Subcutaneous abdominal adipose tissue (tissue), 5 donors: ENCODE measurements at regions not wholly inside any gene's neighbourhood (a gene's known extent, or its start where the extent isn't known, plus 50 kb on each side); places are given as distances from the start of the nearest gene placed in this dataset.

ENCODE experiments used
- H3K27ac ChIP-seq: one replicate; pipeline ENCODE4 v1.7.0; 2013; ENCODE audit warnings: low read depth, mild to moderate bottlenecking, inconsistent platforms, low read length, moderate library complexity
- H3K27me3 ChIP-seq, 5 donors: one replicate each; pipeline ENCODE4 v1.7.0; 2013; ENCODE audit warnings: low read length in 5 of 5, inconsistent platforms in 1 of 5; ENCODE audit not compliant: control insufficient read depth in 5 of 5, insufficient read depth in 4 of 5
- H3K36me3 ChIP-seq, 5 donors: one replicate each; pipeline ENCODE4 v1.7.0; 2013; ENCODE audit warnings: low read length in 5 of 5; ENCODE audit not compliant: control insufficient read depth in 5 of 5, insufficient read depth in 5 of 5
- H3K4me1 ChIP-seq, 5 donors: one replicate each; pipeline ENCODE4 v1.7.0; 2013; ENCODE audit warnings: low read length in 5 of 5, mild to moderate bottlenecking in 3 of 5, moderate library complexity in 1 of 5; ENCODE audit not compliant: control insufficient read depth in 5 of 5, insufficient read depth in 5 of 5
- H3K4me3 ChIP-seq, 5 donors: one replicate each; pipeline ENCODE4 v1.7.0; 2013; ENCODE audit warnings: low read length in 5 of 5, low read depth in 1 of 5
- H3K9ac ChIP-seq, 5 donors: one replicate each; pipeline ENCODE4 v1.7.0; 2013; ENCODE audit warnings: low read length in 5 of 5, mild to moderate bottlenecking in 4 of 5, moderate library complexity in 3 of 5
- H3K9me3 ChIP-seq, 5 donors: one replicate each; pipeline ENCODE4 v1.7.0; 2013; ENCODE audit warnings: low read length in 5 of 5; ENCODE audit not compliant: control insufficient read depth in 5 of 5
- donor health status: healthy.
- donor health status: healthy.
- donor health status: healthy.
- donor health status: healthy.
- donor health status: healthy.

DNA sequence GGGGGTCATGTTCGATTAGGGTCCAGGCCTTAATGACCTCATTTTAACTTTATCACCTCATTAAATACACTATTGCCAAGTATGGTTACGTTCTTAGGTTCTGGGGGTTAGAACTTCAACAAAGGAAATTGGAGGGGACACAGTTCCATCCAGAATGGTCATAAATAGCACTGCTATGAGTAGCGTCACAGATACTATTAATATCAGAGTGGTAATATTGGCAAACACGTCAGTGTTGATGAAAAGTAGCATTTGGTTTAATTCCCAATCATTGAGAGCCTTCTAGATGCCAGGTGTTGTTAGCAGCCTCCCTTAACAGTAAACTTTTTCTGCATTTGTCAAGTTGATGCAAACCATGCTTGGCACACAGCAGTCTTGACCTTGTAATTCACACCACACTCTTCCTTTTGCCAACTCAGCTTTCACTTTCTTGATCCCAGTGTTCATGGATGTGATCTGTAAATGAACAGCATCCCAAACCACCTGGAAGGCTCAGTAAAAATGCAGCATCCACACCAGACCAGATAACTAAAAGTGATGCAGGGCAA is 912.5 kb upstream of the TENM3 start:
- Histone ChIP-seq H3K27me3 (no peaks in the 10 kb centered on the region), H3K36me3 (no peaks in the 10 kb centered on the region), H3K27ac (no peak overlapping the region), H3K9ac (no peak overlapping the region), H3K4me1 (no peaks in the 10 kb centered on the region), H3K4me3 (no peak overlapping the region), H3K9me3 (no peaks in the 10 kb centered on the region)

DNA sequence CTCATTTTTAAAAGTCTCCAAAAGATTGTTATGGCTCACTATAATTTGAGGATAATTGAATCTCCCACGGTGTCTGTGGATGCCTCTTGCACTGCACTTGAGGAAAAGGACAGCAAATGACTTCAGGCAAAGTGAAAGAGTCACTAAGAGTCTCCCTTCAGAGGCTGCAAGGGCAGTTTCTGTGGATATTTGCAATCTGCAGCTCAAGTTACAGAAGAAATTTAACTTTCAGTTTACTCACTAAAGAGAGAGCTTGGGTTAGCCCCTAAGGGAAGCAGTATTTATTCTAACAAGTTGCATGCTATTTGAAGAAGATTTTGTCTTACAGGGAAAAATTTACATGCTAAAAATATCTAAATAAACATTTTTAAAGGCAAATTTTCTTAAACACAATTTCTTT is 912.0 kb upstream of the TENM3 start:
- Histone ChIP-seq H3K27ac (no peak overlapping the region), H3K27me3 (no peaks in the 10 kb centered on the region), H3K4me1 (no peaks in the 10 kb centered on the region), H3K9me3 (no peaks in the 10 kb centered on the region), H3K9ac (no peak overlapping the region), H3K4me3 (no peak overlapping the region), H3K36me3 (no peaks in the 10 kb centered on the region)

DNA sequence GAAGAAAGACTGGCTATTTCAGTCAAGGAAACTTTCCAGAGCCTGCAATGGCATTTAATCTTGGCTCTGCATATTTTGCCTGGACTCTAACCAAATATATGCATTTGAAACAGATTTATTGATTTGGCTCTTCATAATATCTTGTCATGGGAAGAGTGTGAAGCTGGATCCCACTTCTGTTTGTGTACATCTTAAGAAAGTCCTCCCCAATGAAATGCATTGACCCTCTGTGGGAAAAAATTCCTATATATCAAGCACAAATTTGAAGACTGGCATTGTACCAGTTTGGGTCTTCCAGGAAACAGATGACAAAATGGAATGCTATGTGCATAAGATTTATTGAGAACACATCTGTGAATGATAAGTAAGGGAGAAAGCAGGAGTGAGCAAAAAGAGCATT is 897.3 kb upstream of the TENM3 start:
- Histone ChIP-seq H3K4me3 (no peak overlapping the region), H3K27me3 (no peaks in the 10 kb centered on the region), H3K9me3 (no peaks in the 10 kb centered on the region), H3K4me1 (no peaks in the 10 kb centered on the region), H3K36me3 (no peaks in the 10 kb centered on the region), H3K9ac (no peak overlapping the region), H3K27ac (no peak overlapping the region)

DNA sequence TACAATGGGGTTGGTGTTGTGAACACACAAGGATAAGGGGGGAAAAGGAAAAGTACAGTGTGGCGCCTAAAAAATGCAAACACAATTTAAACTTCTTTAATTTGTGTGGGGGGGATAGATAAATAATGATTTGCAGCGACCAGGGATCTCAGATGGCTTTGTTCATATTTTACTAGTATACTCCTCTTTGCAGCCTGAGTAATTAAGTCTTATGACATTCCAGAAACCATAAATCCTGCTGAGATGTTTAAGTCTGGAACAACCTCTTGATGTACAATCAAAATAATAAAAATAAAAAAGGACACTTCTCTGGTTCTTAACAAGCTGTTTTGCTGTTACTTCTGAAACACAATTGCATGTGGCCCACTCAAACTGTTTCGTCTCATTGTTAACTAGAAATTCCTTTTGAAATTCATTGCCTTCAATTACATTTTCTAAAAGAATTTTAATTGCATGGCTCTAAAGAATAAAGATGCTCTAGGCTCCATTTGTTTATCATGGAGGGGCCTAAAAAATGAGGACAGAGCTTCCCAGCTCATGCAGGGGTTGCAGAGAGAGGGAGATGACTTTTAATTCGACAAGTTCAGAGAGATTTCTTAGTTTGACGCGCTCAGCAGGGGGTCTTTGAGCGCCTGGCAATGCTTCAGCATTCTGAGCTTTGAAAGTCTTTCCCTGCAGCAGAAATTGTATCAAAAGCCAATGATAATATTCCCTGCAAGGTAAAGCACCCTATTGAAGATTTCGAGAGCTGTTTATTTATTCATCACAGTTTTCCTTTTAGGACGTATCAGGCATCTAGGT is 892.4 kb upstream of the TENM3 start:
- Histone ChIP-seq H3K27me3 (no peaks in the 10 kb centered on the region), H3K9ac (no peak overlapping the region), H3K36me3 (no peaks in the 10 kb centered on the region), H3K9me3 (no peaks in the 10 kb centered on the region), H3K27ac (no peak overlapping the region), H3K4me1 (no peaks in the 10 kb centered on the region), H3K4me3 (no peak overlapping the region)

DNA sequence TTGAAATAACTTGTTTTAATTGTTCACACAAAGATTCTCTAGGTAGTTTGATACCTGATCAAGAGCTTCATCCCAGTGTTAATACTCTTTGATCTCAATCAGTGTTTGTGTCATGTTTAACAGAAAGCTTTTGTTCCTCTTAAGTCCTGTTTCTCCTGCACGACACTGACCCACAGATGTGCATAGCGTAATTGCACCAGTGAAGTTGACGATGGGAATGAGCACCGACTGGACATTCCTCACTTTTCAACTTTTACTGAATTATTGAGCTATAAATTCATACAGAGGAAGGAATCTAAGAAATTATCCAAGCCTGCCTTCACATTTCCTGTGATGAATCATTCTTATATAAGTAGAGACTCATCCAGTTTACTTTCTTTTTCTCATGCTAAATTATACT is 878.7 kb upstream of the TENM3 start:
- Histone ChIP-seq H3K9me3 (no peaks in the 10 kb centered on the region), H3K27me3 (no peaks in the 10 kb centered on the region), H3K4me3 (no peak overlapping the region), H3K9ac (no peak overlapping the region), H3K36me3 (no peaks in the 10 kb centered on the region), H3K27ac (no peak overlapping the region), H3K4me1 (no peaks in the 10 kb centered on the region)

DNA sequence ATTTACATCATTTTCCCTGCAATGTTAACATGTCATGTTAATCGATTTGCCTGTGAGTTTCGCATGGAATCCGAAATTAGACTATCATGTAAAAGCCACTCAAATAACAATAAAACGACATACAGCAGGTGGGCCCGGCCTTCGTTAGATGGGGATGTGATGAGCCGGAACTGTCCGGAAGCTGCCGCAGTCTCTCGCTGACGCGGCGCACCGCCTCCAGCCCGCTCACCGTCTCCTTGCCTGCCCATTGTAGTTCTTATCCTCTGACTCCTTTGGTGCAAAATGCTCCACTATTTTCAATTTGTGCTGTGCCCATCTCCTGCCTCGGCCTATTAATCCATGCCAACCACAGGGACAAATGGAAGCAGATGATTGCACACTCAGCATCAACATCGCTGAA is 877.5 kb upstream of the TENM3 start:
- no peak overlapping the region for H3K4me3 ChIP-seq
- H3K9me3 ChIP-seq: no peaks in the 10 kb centered on the region
- H3K4me1 ChIP-seq: no peaks in the 10 kb centered on the region
- H3K9ac ChIP-seq: no peak overlapping the region
- no peaks in the 10 kb centered on the region for H3K27me3 ChIP-seq
- no peak overlapping the region for H3K27ac ChIP-seq
- no peaks in the 10 kb centered on the region for H3K36me3 ChIP-seq

DNA sequence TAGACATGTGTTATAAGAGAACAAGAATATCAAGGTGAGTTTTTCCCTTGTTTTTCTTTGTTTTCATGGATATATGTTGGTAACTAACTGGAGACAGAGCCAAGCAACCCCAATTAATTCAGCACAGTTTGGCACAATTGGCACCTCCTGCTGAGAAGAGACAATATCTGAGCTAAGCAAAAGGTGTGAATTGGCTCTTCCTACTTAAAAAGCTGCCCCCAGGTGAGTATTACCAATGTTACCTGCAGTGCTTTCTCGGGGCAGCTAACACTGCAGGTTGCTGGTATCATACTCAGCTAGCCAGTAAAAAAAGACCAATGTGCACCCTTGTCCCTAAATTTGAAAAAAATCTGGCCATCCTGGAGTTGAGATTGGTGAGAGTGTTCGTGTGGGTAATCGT is 871.2 kb upstream of the TENM3 start:
- no peaks in the 10 kb centered on the region for H3K27me3 ChIP-seq
- no peak overlapping the region for H3K9ac ChIP-seq
- no peak overlapping the region for H3K4me3 ChIP-seq
- no peaks in the 10 kb centered on the region for H3K9me3 ChIP-seq
- H3K36me3 ChIP-seq: no peaks in the 10 kb centered on the region
- no peaks in the 10 kb centered on the region for H3K4me1 ChIP-seq
- H3K27ac ChIP-seq: no peak overlapping the region

DNA sequence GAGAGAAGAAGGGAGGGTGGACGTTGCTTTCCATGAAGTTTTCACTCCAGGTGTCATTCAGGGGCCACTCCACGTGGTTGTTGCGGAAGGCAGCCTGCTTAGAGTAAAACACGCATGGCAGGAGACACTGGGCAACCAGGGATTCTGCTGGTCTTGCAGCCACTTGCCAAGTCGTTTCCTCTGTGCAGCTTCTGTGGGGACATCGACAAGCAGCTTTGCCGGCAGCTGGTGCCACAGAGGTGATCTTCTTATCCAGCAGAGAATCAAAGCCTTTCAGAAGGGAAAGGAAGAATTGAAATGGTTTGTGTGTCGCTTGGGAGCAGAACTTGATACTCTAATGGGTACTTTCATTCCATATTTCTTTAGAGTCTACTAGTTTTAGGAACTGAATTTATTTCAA is 867.1 kb upstream of the TENM3 start:
- H3K4me1 ChIP-seq: no peaks in the 10 kb centered on the region

DNA sequence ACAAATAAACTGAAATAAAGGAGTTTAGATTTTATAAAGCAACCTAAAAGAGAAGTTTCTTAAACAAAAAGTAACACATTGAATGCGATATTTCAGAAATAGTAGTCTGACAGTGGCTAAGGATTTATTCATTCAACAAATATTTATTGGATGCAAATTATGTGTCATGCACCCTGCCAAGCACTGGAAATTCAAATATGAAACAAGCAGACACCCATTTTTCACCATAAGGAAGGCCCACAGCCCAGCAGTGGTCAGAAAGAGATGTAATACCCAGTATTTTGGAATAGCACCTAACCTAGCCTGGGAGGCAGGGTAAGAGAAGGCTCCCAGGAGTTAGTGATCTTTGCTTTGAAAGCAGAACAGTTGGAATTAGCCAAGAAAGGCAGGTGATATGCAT is 855.1 kb upstream of the TENM3 start:
- H3K4me1 ChIP-seq: no peaks in the 10 kb centered on the region
- H3K27ac ChIP-seq: no peak overlapping the region
- no peak overlapping the region for H3K4me3 ChIP-seq
- H3K9me3 ChIP-seq: no peaks in the 10 kb centered on the region
- H3K9ac ChIP-seq: no peak overlapping the region
- no peaks in the 10 kb centered on the region for H3K36me3 ChIP-seq
- H3K27me3 ChIP-seq: no peaks in the 10 kb centered on the region

More for the DNA sequence above, 867.1 kb upstream of the TENM3 start:
- H3K27ac ChIP-seq: no peak overlapping the region
- no peak overlapping the region for H3K9ac ChIP-seq
- H3K27me3 ChIP-seq: no peaks in the 10 kb centered on the region
- H3K36me3 ChIP-seq: no peaks in the 10 kb centered on the region
- no peak overlapping the region for H3K4me3 ChIP-seq
- H3K9me3 ChIP-seq: peaks cover 0 to 1% (median 0%) of the 10 kb centered on the region in 5 donors

DNA sequence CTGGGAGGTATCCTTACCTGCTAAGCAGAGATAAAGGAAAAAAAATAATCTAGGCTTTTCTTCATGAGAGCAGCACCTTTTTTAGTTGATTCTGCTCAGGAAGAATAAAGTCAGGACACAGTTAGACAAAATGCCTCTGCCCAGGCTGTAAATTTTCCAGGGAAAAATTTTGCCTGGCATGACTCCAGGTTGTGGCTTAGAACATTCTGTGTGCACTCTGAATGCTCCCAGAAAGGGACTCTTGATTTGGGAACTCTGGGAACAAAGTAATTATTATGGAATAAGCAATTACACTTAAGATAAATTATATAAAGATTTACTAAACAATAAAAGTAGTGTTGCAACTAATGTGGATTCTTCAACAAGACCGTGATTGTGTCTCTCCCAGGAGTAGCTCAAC is 826.2 kb upstream of the TENM3 start:
- no peaks in the 10 kb centered on the region for H3K9me3 ChIP-seq
- no peaks in the 10 kb centered on the region for H3K27me3 ChIP-seq
- H3K9ac ChIP-seq: no peak overlapping the region
- H3K4me1 ChIP-seq: peaks cover 0 to 3% (median 0%) of the 10 kb centered on the region in 5 donors
- no peaks in the 10 kb centered on the region for H3K36me3 ChIP-seq
- H3K27ac ChIP-seq: no peak overlapping the region
- H3K4me3 ChIP-seq: no peak overlapping the region
